HG03520 (cell line): ENCODE measurements at regions not wholly inside any gene's neighbourhood (a gene's known extent, or its start where the extent isn't known, plus 50 kb on each side); places are given as distances from the start of the nearest gene placed in this dataset.
A peak's percentile ranks its signal among the peaks of the same experiment; 100 is the strongest.

Source experiments
- ATAC-seq: cut with Tn5 transposase; IDR thresholded peaks from one replicate; pipeline ENCODE4 v1.9.1; 2021; ENCODE audit warnings: mild to moderate bottlenecking, moderate library complexity; ENCODE audit not compliant: unreplicated experiment

- no peak for ATAC-seq
Measured at GRCh38 chr5:99926463-99926862, 608.7 kb upstream of the FAM174A start.

- ATAC-seq: no peak
Measured at GRCh38 chr5:99922386-99922785, 612.8 kb upstream of the FAM174A start.

- no peak for ATAC-seq
Measured at GRCh38 chr5:99911971-99912370, 623.2 kb upstream of the FAM174A start.

GRCh38 chr5:99906776-99907175, 628.4 kb upstream of the FAM174A start:
- no peak for ATAC-seq

- ATAC-seq: no peak
Measured at GRCh38 chr5:99901972-99902371, 633.2 kb upstream of the FAM174A start.

- ATAC-seq: no peak
Measured at GRCh38 chr5:99900302-99900852, 634.8 kb upstream of the FAM174A start.

- ATAC-seq: no peak
Measured at GRCh38 chr5:99879791-99880511, 655.2 kb upstream of the FAM174A start.

GRCh38 chr5:99878830-99879229, 656.3 kb upstream of the FAM174A start:
- no peak for ATAC-seq

GRCh38 chr5:99866740-99867139, 668.4 kb upstream of the FAM174A start:
- ATAC-seq: peak; percentile 85

GRCh38 chr5:99865159-99865558, 670.0 kb upstream of the FAM174A start:
- no peak for ATAC-seq

GRCh38 chr5:99835791-99836190, 699.4 kb upstream of the FAM174A start:
- no peak for ATAC-seq

GRCh38 chr5:99827136-99827535, 708.0 kb upstream of the FAM174A start:
- no peak for ATAC-seq

- no peak for ATAC-seq
Measured at GRCh38 chr5:99817796-99818195, 717.4 kb upstream of the FAM174A start.

GRCh38 chr5:99814321-99815063, 720.7 kb upstream of the FAM174A start:
- ATAC-seq: no peak

- no peak for ATAC-seq
Measured at GRCh38 chr5:99808657-99809230, 726.4 kb upstream of the FAM174A start.

- ATAC-seq: no peak
Measured at GRCh38 chr5:99807346-99807745, 727.8 kb upstream of the FAM174A start.

- no peak for ATAC-seq
Measured at GRCh38 chr5:99795031-99795430, 740.1 kb upstream of the FAM174A start.

- ATAC-seq: no peak
Measured at GRCh38 chr5:99788482-99788881, 746.7 kb upstream of the FAM174A start.

- no peak for ATAC-seq
Measured at GRCh38 chr5:99775189-99775588, 760.0 kb upstream of the FAM174A start.

- no peak for ATAC-seq
Measured at GRCh38 chr5:99773290-99773689, 761.9 kb upstream of the FAM174A start.

- no peak for ATAC-seq
Measured at GRCh38 chr5:99771296-99771695, 763.9 kb upstream of the FAM174A start.

- ATAC-seq: no peak
Measured at GRCh38 chr5:99765011-99765410, 770.2 kb upstream of the FAM174A start.
